Brain microvascular endothelial cell (primary cell): ENCODE measurements at regions not wholly inside any gene's neighbourhood (a gene's known extent, or its start where the extent isn't known, plus 50 kb on each side); places are given as distances from the start of the nearest gene placed in this dataset.

ENCODE experiments used
- DNase-seq: peaks from one replicate; pipeline ENCODE4 v3.0.0-alpha.2; 2020
- H3K27ac ChIP-seq: fragments of 250-450 bp; sonication (Bioruptor Pico); 2 replicates; pipeline ENCODE4 v1.5.1; 2020; ENCODE audit warnings: mild to moderate bottlenecking, moderate library complexity
- H3K27me3 ChIP-seq: fragments of 250-450 bp; sonication (Bioruptor Pico); replicated peaks from 2 replicates; pipeline ENCODE4 v1.5.1; 2020; ENCODE audit warnings: mild to moderate bottlenecking
- H3K36me3 ChIP-seq: fragments of 250-450 bp; sonication (Bioruptor Pico); replicated peaks from 2 replicates; pipeline ENCODE4 v1.5.1; 2020; ENCODE audit warnings: mild to moderate bottlenecking
- H3K4me3 ChIP-seq: 2 replicates; pipeline ENCODE4 v1.5.1; 2011; ENCODE audit warnings: low read depth, mild to moderate bottlenecking, control low read depth, low read length, moderate library complexity
- CTCF ChIP-seq: IDR thresholded peaks from 2 replicates; pipeline ENCODE4 v1.5.1; 2011; ENCODE audit warnings: low read depth, mild to moderate bottlenecking, moderate library complexity, low read length, control low read depth, inconsistent platforms; ENCODE audit errors: missing control alignments
- in situ Hi-C: cut with HindIII; loops from 2 replicates; pipeline ENCODE4 v1.10.0; 2017; ENCODE audit warnings: low sequenced_read_pairs, low pct_ligation_motif_present

- in situ Hi-C loops: no loop called here
- no peak overlapping the region for H3K4me3 ChIP-seq
- no peaks in the 10 kb centered on the region for H3K27me3 ChIP-seq
- no peak for TF ChIP-seq CTCF
- peak overlapping the region; percentile 96 for H3K27ac ChIP-seq
- no peak for DNase-seq
- H3K36me3 ChIP-seq: no peaks in the 10 kb centered on the region
These were observed 81.7 kb upstream of the NXT1 start for GRCh38 chr20:23268792-23269354.

GRCh38 chr20:23267909-23268308 lies 82.7 kb upstream of the NXT1 start:
- no peaks in the 10 kb centered on the region for H3K27me3 ChIP-seq
- no peak overlapping the region for H3K27ac ChIP-seq
- in situ Hi-C loops: no loop called here
- DNase-seq: no peak
- TF ChIP-seq CTCF: no peak
- no peaks in the 10 kb centered on the region for H3K36me3 ChIP-seq
- H3K4me3 ChIP-seq: no peak overlapping the region

GRCh38 chr20:23266530-23267398 lies 83.8 kb upstream of the NXT1 start:
- Histone ChIP-seq H3K36me3 (no peaks in the 10 kb centered on the region), H3K27me3 (no peaks in the 10 kb centered on the region), H3K4me3 (no peak overlapping the region), H3K27ac (no peak overlapping the region)
- in situ Hi-C loops: no loop called here
- no peak for DNase-seq
- no peak for TF ChIP-seq CTCF

GRCh38 chr20:23265226-23265625 lies 85.4 kb upstream of the NXT1 start:
- Histone ChIP-seq H3K36me3 (no peaks in the 10 kb centered on the region), H3K4me3 (no peak overlapping the region), H3K27ac (peak overlapping the region; percentile 17), H3K27me3 (no peaks in the 10 kb centered on the region)
- peak; percentile 60 for DNase-seq
- TF ChIP-seq CTCF: peak; percentile 19
- in situ Hi-C loops: no loop called here

- Histone ChIP-seq H3K27ac (no peak overlapping the region), H3K36me3 (no peaks in the 10 kb centered on the region), H3K27me3 (no peaks in the 10 kb centered on the region), H3K4me3 (no peak overlapping the region)
- in situ Hi-C loops: no loop called here
- TF ChIP-seq CTCF: no peak
- no peak for DNase-seq
These were observed 86.0 kb upstream of the NXT1 start for GRCh38 chr20:23264545-23264944.
